ENCODE measurements at regions not wholly inside any gene's neighbourhood (a gene's known extent, or its start where the extent isn't known, plus 50 kb on each side); places are given as distances from the start of the nearest gene placed in this dataset.
"Not testable (repeated sequence)": the region's sequence is repeated elsewhere in the genome, so short reads cannot be mapped to it uniquely, and the experiment has no call there.

DNA sequence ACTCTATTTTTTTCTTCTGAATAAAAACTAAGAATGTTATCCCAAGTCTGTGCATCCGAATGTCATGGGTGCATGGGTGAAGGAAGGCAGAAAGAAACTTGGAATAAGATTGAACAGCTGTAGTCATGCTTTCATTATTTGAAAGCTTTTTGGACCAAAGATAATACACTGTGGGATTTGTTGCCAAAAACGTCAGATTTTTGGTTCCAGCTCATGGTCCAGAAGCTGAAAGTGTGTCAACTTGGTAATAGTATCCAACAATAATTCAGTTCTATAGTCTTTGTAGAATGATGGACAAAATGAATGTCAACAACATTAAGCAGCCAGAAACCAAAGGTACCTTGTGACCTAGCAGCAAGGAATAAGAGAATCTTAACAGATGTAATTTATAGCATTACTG lies 327.9 kb upstream of the ADAMTS9 start:
- ChIA-PET CTCF (no interaction called here), POLR2A (no interaction called here)

DNA sequence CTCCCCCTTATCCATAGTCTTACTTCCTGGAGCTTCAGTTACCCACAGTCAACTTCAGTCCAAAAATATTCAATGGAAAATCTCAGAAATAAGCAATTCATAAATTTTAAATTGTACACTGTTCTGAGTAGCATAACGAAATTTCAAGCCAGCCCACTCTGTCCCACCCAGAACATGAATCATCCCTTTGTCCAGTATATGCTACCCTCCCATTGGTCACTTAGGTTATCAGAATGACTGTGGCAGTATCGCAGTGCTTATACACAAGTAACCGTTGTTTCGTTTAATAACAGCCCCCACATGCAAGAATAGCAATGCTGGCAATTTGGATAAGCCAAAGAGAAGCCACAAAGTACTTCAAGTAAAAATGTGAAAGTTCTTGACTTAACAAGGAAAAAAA lies 325.3 kb upstream of the ADAMTS9 start:
- ChIA-PET POLR2A (no interaction called here), CTCF (no interaction called here)

DNA sequence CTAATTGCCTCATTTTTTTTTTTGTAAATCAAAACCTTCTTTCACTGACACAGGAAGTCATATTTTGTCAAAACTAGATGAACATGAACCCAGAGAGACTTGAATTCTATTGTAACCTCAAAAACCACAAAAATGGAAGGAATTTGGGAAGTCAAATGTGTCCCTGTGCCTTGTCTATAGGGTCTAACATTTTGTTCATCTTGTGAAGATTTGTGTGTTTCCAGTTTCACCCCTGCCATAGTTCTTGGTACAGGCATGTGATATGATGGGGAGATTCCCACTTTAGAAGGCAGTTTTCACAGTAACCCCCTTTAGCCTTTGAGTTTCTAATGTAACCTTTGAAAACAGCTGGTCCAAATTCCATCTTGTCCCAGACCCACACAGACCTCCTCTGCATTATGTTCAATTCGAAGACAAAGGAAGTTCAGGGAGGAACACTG lies 318.5 kb upstream of the ADAMTS9 start:
- CTCF ChIA-PET: no interaction called here
- POLR2A ChIA-PET: no interaction called here

DNA sequence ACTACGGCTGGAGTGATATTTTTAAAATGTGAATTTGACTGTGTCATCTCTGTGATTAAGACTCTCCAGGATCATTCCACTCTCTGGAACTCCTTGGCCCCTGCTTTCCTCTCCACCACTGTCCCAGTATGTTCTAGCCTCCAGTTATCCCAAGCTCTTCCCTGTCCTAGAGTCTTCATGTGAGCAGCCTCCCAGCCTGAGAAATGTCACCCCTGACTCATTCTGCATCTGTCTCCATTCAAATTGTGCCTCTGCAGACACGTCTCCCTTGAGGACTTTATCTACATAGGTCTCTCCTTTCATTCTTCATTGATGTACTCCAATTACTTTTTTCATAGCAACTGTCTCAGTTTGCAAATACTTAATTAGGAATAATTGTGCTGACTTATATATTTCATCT lies 317.7 kb upstream of the ADAMTS9 start:
- CTCF ChIA-PET: no interaction called here
- POLR2A ChIA-PET: no interaction called here

DNA sequence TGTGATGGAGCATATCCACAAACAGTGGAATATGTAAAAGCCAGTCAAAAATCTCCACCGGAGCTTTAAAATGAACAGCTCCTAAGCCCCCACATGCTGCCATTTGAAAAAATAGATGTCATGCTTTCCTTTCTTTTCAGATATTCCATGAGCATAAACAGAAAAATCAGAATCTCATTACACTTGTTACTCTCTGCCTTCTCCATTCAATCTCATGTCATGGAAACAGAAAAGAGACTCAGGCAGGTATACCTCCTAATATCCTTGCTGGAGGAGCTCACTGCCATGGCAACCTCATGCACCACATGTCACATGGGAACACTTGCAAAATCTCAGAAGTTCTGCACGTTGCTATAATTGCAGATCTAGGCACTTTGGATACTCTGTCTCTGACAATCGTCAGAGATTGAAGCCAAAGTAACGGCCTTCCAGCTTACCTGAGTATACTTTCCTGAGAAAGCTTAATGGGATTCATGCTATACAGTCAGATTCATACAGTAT lies 317.0 kb upstream of the ADAMTS9 start:
- ChIA-PET CTCF (no interaction called here), POLR2A (no interaction called here)

DNA sequence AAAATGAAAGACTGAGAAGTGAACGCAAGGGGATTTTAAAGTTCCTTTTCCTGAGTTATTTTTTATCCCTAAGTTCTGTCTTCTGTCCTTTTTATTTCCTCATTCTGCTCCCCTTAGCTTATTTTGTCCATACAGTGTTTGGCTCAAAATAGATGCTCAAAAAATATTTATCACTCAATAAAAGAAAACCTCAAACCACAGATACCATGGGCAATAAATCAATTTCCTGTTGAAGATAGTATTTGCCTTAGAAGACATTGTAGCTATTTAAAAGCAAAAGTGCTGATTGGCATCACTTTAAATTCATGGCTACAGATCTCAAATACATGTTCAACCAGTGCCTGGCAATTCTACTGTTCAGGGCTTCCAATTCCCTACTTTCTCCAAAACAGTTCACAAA lies 316.5 kb upstream of the ADAMTS9 start:
- CTCF ChIA-PET: no interaction called here

DNA sequence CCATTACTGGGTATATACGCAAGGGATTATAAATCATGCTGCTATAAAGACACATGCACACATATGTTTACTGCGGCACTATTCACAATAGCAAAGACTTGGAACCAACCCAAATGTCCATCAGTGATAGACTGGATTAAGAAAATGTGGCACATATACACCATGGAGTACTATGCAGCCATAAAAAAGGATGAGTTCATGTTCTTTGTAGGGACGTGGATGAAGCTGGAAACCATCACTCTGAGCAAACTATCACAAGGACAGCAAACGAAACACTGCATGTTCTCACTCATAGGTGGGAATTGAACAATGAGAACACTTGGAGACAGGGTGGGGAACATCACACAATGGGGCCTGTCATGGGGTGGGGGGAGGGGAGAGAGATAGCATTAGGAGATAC lies 313.3 kb upstream of the ADAMTS9 start:
- CTCF ChIA-PET, POLR2A ChIA-PET: not testable (repeated sequence)

More for the DNA sequence above, 316.5 kb upstream of the ADAMTS9 start:
- POLR2A ChIA-PET: no interaction called here

DNA sequence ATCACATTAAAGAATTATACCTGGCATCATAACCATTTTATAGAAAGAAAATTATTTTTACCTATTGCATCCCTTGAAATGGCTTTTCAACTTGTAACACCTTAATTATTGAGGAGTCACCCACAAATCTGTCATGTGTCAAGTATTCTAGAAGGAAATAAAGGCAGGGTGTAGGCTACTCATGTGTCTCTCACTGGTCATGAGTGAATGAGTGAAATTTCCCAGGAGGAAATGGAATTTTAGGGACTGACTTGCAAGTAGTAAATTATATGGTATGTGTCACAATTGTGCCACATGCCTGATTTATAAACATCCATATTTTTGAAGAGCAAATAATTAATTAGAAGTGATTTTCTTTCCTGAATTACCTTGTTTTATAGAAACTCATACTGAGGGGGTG lies 310.5 kb upstream of the ADAMTS9 start:
- CTCF ChIA-PET: no interaction called here

DNA sequence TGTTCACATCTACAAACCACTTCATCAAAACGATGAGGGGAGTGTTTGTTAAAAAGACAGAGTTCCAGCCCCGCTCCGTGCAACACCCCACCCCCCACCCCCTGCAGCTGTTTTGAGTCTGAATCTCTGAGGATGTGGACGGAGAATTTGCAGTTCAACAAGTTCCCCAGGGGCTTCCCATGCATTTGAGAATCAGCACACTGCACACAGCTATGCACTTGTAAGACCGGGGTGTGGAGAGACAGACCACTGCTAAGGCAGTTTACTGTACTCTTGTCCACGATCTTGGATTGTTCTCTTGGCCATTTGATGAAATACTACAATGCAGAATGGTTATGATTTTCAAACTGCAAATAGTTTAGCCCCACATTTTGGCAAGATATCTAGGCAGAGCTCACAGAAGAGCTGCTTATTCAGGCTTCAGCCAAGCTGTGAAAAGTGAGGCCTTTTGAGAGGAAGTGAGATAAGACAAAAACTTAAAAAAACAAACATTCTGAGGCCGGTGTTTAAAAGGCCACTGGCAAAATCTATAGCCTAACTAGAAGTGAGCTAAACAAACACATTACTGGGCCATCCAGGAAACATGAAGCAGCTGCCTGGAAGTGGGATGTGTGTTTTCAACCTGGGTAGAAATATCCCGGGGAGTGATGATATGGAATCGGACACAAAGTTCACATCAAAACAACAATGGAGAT lies 308.2 kb upstream of the ADAMTS9 start:
- ChIA-PET POLR2A (no interaction called here), CTCF (no interaction called here)

More for the DNA sequence above, 310.5 kb upstream of the ADAMTS9 start:
- POLR2A ChIA-PET: no interaction called here

DNA sequence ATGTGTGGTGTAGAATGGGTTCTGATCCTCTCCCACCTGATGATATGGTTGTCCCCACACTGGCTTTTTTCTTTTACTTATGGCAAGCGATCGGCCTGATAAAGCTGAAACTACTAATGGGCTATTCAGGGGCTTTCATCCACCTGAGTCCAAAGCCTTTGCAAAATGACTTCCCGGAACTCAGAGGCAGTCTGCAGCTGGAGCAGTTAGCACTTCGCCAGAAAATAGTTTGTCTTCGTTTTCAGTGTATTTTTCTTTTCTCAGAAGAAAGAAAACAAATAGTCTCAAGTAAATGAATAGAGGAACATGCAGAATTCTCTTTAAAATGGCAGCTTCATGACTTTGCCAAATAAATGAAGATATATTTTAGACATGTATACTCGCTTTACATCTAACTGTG lies 306.0 kb upstream of the ADAMTS9 start:
- ChIA-PET POLR2A (no interaction called here), CTCF (no interaction called here)

DNA sequence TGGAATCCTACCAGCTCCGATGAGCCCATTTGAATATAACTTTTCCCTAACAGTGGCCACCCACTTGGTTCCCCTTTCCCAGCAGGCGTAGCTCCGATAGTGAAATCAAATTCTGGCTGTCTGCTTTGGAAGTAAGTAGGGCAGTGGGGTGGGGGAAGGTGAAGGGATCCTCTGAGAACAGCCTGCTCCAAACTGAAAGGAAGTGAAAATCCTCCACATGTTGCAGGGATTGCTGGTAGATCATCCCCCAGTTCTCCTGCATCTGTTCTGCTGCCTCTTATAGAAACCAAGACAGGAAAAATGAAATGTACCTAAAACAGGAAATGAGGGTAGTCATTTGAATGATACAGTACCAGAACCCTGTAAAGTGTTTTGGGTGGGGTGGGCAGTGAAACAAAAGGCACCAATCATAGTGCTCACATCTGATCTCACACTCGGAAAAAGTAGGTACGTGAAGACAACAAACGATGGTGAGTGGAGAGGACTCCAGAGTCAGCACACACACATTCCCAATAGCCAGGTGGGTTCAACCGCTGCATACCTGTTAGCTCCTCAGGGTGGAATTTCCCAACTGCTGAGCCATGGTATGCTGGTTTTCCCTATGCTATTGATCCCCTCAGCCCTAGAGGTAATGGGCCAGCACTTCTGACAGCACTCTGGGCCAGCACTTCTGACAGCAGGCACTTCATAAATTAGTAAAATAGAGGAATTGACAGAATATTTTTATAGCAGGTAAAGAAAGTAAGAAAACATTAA lies 304.9 kb upstream of the ADAMTS9 start:
- POLR2A ChIA-PET: no interaction called here
- CTCF ChIA-PET: no interaction called here

DNA sequence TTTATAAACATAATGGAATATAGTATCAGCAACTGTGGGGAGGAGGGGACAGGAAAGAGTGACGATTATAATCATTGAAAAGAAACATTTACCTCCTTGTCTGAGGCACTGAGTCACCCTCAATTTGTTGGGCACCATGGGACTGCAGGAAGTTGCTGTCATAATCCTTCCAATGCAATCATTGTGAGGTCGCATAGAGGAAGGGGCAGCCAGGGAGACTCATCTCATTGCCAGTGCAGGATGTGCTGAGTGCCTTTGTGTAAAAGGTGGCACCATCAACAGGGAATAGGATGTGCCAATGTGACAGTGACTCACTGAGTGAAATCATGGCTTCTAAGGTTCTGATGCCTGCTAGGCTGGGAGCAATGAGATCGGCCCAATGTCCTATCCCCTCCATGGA lies 300.4 kb upstream of the ADAMTS9 start:
- POLR2A ChIA-PET: no interaction called here
- CTCF ChIA-PET: no interaction called here

DNA sequence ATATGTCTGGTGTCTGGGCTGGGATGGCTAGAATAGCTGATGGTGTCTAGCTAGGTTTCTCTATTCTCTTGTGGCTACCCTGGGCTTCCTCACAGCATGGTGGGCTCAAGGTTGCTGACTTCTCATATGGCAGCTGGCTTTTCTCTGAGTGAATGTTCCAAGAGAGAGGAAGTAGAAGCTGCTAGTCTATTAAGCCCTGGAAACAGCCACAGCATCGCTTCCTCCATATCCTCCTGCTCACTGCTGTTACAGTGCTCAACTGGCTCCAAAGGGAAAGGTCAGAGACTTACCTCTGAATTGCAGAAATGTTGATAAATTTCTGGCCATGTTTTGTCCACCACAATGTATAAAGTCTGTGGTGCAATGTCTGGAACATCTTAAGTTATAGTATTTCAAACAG lies 299.9 kb upstream of the ADAMTS9 start:
- CTCF ChIA-PET: no interaction called here

DNA sequence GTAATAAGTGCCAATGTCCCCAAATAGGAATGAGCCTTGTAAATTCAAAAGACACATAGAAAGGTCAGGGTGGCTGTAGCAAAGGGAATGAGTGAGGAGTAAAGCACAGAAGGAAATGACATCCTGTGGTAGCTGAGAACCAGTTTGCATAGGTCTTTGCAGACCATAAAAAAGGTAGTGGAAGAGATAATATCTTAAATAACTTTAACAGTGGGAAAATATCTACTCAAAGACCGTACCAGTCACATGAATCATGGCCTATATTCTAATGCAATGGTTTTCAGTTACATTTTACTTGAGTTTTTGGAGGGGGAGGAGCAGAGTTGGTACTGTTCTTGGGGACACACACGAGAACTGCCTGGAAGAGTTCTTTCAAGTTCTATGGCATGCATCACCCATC lies 297.3 kb upstream of the ADAMTS9 start:
- POLR2A ChIA-PET: no interaction called here
- CTCF ChIA-PET: no interaction called here

More for the DNA sequence above, 299.9 kb upstream of the ADAMTS9 start:
- POLR2A ChIA-PET: no interaction called here

DNA sequence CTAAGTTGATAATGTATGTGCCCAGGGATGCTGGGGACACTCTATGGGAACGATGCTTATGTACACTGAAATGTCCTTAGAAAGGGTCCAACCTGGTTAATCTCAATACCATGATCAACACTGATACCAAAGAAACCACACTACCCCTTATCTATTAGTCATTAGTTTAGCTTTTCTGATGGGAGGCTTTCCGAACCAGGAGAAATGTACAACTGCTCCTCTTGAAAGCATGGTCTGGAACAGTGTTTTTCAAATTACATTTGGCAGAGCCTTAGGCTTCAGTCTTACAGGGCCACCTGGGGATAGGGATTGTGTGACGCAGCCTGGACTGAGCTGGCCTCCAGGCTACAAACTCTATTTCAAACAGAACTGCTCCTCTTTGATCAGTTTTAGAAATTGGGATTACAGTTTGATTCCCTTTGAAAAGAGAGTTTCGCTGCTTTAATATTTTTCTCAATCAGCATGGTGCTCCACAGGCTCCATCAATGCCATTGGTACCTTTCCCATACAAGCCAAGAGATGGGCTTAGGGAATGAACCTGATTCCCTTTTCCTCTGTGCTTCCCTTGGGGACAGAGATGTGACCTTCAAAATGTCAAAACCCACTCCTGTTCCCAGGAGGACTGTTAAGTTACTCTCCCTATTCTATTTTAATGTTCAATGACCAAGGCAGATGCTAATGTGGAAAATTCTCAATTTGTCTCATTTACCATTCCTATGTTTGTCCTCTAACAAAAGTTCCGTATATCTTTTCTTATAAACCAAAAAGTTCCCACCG lies 296.0 kb upstream of the ADAMTS9 start:
- ChIA-PET POLR2A (no interaction called here), CTCF (no interaction called here)

DNA sequence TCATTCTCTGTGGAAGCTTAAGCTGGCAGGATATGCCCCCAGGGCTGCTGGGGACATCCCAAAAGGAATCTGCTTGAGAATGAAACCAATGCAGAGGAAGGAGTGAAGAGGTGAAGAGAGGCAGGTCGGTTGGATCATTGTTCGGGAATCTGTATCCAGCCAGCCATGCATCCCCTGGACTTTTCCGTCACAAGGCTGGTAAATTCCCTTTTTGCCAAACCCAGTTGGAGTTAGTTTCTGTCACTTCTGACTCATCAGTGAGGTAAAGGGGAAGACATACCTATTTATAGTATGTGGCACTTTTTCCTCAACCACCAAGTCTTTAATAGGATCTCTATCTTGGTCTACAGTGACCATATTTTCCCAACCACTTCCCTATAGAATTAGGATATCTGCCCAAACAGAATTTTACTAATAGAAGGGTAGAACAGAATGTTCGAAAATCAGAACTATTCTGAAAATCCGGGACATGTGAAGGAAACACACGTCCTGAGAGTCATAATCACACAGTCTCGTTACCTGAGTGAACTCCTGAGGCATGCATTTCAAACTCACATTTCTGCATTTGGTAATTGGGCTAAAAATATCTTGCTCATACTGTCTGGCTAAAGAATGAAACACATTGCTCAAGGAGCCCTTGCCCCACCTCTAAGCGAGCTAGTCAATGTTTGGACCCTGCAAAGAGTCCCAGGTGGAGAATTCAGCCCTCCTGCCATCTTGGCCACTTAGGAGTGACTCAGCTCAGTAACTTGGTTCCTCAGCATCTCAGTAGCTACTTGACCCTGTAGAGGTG lies 289.7 kb upstream of the ADAMTS9 start:
- ChIA-PET CTCF (no interaction called here), POLR2A (no interaction called here)

DNA sequence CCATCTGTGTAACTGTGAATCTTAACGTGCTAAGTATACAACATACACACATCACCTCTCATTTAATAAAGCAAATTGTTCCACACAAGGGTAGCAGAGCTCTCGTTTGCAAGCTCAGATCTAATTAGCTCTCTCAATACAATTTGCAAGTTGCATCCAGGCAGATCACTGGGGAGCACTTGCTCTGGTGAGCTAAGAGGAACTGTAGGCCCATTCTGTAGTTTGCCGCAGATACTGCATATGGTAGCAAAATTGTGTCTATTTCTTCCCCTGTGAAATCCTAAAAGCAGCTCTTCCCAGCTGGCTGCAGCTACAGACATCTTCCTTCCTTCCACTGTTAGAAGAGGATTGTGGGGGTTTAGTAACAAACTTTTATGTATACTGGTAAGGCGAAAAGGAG lies 288.7 kb upstream of the ADAMTS9 start:
- CTCF ChIA-PET: no interaction called here
- POLR2A ChIA-PET: no interaction called here

DNA sequence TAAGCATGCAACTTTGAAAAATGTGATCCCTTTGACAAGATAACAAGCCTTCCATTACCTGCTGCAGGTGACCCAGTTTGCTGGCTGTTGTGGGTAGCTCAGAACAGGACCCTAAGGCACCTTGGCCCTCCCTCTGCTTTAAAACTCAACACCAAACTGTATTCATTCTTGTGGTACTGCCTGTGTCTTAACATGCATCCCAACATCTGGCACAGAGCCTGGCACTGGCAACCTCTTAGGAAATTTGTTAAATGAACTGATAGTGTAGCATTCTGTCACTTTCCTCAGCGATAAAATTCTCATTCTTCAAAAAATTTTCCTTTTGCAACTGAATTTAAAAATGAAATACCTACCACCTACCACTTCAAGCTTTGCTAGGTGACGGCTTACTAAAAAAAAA lies 287.3 kb upstream of the ADAMTS9 start:
- CTCF ChIA-PET: no interaction called here

DNA sequence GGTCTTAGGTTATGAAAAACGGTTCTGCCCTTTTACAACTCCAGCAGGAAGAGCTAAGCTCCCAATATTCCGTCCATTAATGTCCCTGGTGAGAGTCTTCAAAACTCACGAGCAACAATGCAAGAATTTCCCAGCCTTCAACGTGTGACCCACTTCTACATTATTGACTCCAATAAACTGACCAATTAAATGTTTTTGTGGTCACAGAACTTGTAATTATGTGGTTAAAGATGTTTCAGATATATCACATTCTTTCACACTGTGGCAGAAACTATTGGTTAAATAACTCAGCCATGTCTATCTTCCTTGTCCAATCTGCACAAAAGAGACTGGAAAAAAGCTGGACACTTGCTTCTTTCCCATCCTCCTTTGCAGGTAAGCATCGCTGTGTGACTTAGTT lies 286.6 kb upstream of the ADAMTS9 start:
- POLR2A ChIA-PET: no interaction called here
- CTCF ChIA-PET: no interaction called here

More for the DNA sequence above, 287.3 kb upstream of the ADAMTS9 start:
- POLR2A ChIA-PET: no interaction called here

DNA sequence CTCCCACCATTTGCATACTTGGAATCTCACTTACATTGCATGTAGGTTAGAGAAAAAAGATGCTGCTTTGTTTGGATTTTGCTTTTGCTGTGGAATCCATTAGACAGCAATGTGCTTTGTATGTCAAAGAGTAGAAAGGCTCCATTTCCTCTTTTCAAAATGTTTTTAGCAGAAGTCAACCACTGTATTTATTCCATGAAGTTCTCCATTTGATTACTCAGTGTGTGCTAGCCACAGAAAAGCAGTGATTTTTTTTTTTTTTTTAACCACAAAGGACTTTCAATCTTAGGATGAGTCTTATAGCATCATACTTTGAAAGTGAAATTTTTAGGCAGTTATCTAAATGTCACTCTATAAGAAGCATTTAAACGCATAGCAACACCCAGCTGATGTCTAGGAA lies 285.0 kb upstream of the ADAMTS9 start:
- ChIA-PET POLR2A (no interaction called here), CTCF (no interaction called here)

Data from activated CD8-positive, alpha-beta memory T cell treated with anti-CD3 and anti-CD28 coated beads for 36 hours (primary cell).